CD4-positive, alpha-beta T cell treated with Interleukin-4 for 4 hours (primary cell): ENCODE measurements at regions not wholly inside any gene's neighbourhood (a gene's known extent, or its start where the extent isn't known, plus 50 kb on each side); places are given as distances from the start of the nearest gene placed in this dataset.

Experiments used
- DNase-seq: peaks from one replicate; pipeline ENCODE4 v3.0.0-alpha.2; 2020

- DNase-seq, result no peak
Measured at GRCh38 chr20:41879123-41879522, 260.9 kb upstream of the CHD6 start.

GRCh38 chr20:41877911-41878310 lies 259.7 kb upstream of the CHD6 start:
- DNase-seq, result no peak

- DNase-seq, result no peak
Measured at GRCh38 chr20:41874658-41875057, 256.5 kb upstream of the CHD6 start.

GRCh38 chr20:41872930-41873329 lies 254.8 kb upstream of the CHD6 start:
- DNase-seq, result no peak

- DNase-seq, result no peak
Measured at GRCh38 chr20:41870869-41871462, 252.8 kb upstream of the CHD6 start.

- no peak for DNase-seq
Measured at GRCh38 chr20:41869261-41869660, 251.1 kb upstream of the CHD6 start.

- DNase-seq, result no peak
Measured at GRCh38 chr20:41865938-41866337, 247.8 kb upstream of the CHD6 start.

- no peak for DNase-seq
Measured at GRCh38 chr20:41862476-41862875, 244.3 kb upstream of the CHD6 start.

GRCh38 chr20:41861772-41862422 lies 243.7 kb upstream of the CHD6 start:
- DNase-seq, result no peak

- no peak for DNase-seq
Measured at GRCh38 chr20:41854765-41855164, 236.6 kb upstream of the CHD6 start.

GRCh38 chr20:41853806-41854205 lies 235.6 kb upstream of the CHD6 start:
- no peak for DNase-seq

- DNase-seq, result no peak
Measured at GRCh38 chr20:41848180-41848579, 230.0 kb upstream of the CHD6 start.

- no peak for DNase-seq
Measured at GRCh38 chr20:41837669-41838224, 219.6 kb upstream of the CHD6 start.

GRCh38 chr20:41833739-41834138 lies 215.6 kb upstream of the CHD6 start:
- DNase-seq, result no peak

- no peak for DNase-seq
Measured at GRCh38 chr20:41830702-41831101, 212.5 kb upstream of the CHD6 start.

GRCh38 chr20:41819436-41819835 lies 201.3 kb upstream of the CHD6 start:
- no peak for DNase-seq

GRCh38 chr20:41818991-41819390 lies 200.8 kb upstream of the CHD6 start:
- no peak for DNase-seq

GRCh38 chr20:41818369-41818768 lies 200.2 kb upstream of the CHD6 start:
- DNase-seq, result no peak

GRCh38 chr20:41811456-41811855 lies 193.3 kb upstream of the CHD6 start:
- DNase-seq, result no peak

- no peak for DNase-seq
Measured at GRCh38 chr20:41800040-41800439, 181.9 kb upstream of the CHD6 start.

GRCh38 chr20:41798930-41799502 lies 180.8 kb upstream of the CHD6 start:
- DNase-seq, result no peak

GRCh38 chr20:41786158-41786557 lies 168.0 kb upstream of the CHD6 start:
- DNase-seq, result no peak

- DNase-seq, result no peak
Measured at GRCh38 chr20:41784209-41784958, 166.2 kb upstream of the CHD6 start.
